Tibial artery (tissue), 4 donors: ENCODE measurements at regions not wholly inside any gene's neighbourhood (a gene's known extent, or its start where the extent isn't known, plus 50 kb on each side); places are given as distances from the start of the nearest gene placed in this dataset.

Experiments
- DNase-seq, 2 donors: peaks; one replicate each; pipeline ENCODE4 v3.0.0-alpha.2; 2019
- H3K27ac ChIP-seq, 2 donors: fragments of 200-600 bp; sonication (generic) in 1 of 2; 1 replicate in 1 of 2; 2 replicates in 1 of 2; pipeline ENCODE4 v1.5.1; 2018 to 2019; ENCODE audit warnings: mild to moderate bottlenecking in 1 of 2
- H3K27me3 ChIP-seq, 2 donors: fragments of 200-600 bp; sonication (generic) in 1 of 2; one replicate each; pipeline versions ENCODE4 v1.5.1 to v1.6.0; 2016 to 2019
- H3K36me3 ChIP-seq, 3 donors: fragments of 200-600 bp; sonication (generic) in 2 of 3; one replicate each; pipeline ENCODE4 v1.5.1; 2016 to 2019; ENCODE audit warnings: mild to moderate bottlenecking in 2 of 3
- H3K4me1 ChIP-seq, 4 donors: fragments of 200-600 bp; sonication (generic) in 2 of 4; 1 replicate in 3 of 4; 2 replicates in 1 of 4; pipeline ENCODE4 v1.5.1; 2016 to 2019
- H3K4me3 ChIP-seq, 2 donors: fragments of 200-600 bp; sonication (generic) in 1 of 2; 1 replicate in 1 of 2; 2 replicates in 1 of 2; pipeline ENCODE4 v1.5.1; 2018 to 2019; ENCODE audit warnings: mild to moderate bottlenecking in 2 of 2
- H3K9me3 ChIP-seq, 3 donors: fragments of 200-600 bp; sonication (generic) in 1 of 3; one replicate each; pipeline ENCODE4 v1.5.1; 2016 to 2019
- CTCF ChIP-seq, 2 experiments: fragments of 200-600 bp in 1 of 2; fragments of 450-650 bp in 1 of 2; IDR thresholded peaks; one replicate each; pipeline ENCODE4 v1.5.1; 2017 to 2019; ENCODE audit warnings: antibody characterized with exemption in 2 of 2, mild to moderate bottlenecking in 1 of 2, moderate library complexity in 1 of 2
- intact Hi-C: fragments of 100-400 bp; cut with DNase I; formaldehyde crosslinking; loops from one replicate; pipeline ENCODE4 v1.15.0; 2023; ENCODE audit warnings: low total_unique reads

- no peak for DNase-seq
- no peak for TF ChIP-seq CTCF (IDR thresholded peaks at IDR 0.05)
- no peak overlapping the region for H3K4me3 ChIP-seq
- H3K9me3 ChIP-seq, result no peaks in the 10 kb centered on the region
- intact Hi-C loops, result no loop called here
- no peaks in the 10 kb centered on the region for H3K27me3 ChIP-seq
- no peaks in the 10 kb centered on the region for H3K36me3 ChIP-seq
- no peaks in the 10 kb centered on the region for H3K4me1 ChIP-seq
- H3K27ac ChIP-seq, result no peak overlapping the region
Measured at GRCh38 chr11:91261513-91261912, 963.1 kb upstream of the FAT3 start.

- Histone ChIP-seq H3K27ac (no peak overlapping the region), H3K4me3 (no peak overlapping the region), H3K4me1 (no peaks in the 10 kb centered on the region), H3K36me3 (no peaks in the 10 kb centered on the region), H3K9me3 (no peaks in the 10 kb centered on the region), H3K27me3 (no peaks in the 10 kb centered on the region)
- intact Hi-C loops, result no loop called here
- no peak for DNase-seq
- TF ChIP-seq CTCF (IDR thresholded peaks at IDR 0.05), result no peak
Measured at GRCh38 chr11:91258876-91259275, 965.7 kb upstream of the FAT3 start.

GRCh38 chr11:91257667-91258066, 967.0 kb upstream of the FAT3 start:
- no peaks in the 10 kb centered on the region for H3K36me3 ChIP-seq
- TF ChIP-seq CTCF (IDR thresholded peaks at IDR 0.05), result no peak
- H3K4me1 ChIP-seq, result no peaks in the 10 kb centered on the region
- no peak for DNase-seq
- no peak overlapping the region for H3K27ac ChIP-seq
- no peaks in the 10 kb centered on the region for H3K9me3 ChIP-seq
- H3K4me3 ChIP-seq, result no peak overlapping the region
- H3K27me3 ChIP-seq, result no peaks in the 10 kb centered on the region
- intact Hi-C loops, result no loop called here

GRCh38 chr11:91248199-91248807, 976.3 kb upstream of the FAT3 start:
- peak; percentile 55 to 62 for TF ChIP-seq CTCF (IDR thresholded peaks at IDR 0.05)
- DNase-seq, result no peak
- H3K36me3 ChIP-seq, result no peaks in the 10 kb centered on the region
- H3K27me3 ChIP-seq, result no peaks in the 10 kb centered on the region
- no peaks in the 10 kb centered on the region for H3K4me1 ChIP-seq
- H3K4me3 ChIP-seq, result no peak overlapping the region
- no peaks in the 10 kb centered on the region for H3K9me3 ChIP-seq
- no peak overlapping the region for H3K27ac ChIP-seq
- intact Hi-C loops, result no loop called here

- Histone ChIP-seq H3K27me3 (no peaks in the 10 kb centered on the region), H3K27ac (no peak overlapping the region), H3K36me3 (no peaks in the 10 kb centered on the region), H3K4me1 (no peaks in the 10 kb centered on the region), H3K9me3 (no peaks in the 10 kb centered on the region), H3K4me3 (no peak overlapping the region)
- intact Hi-C loops, result no loop called here
- no peak for TF ChIP-seq CTCF (IDR thresholded peaks at IDR 0.05)
- no peak for DNase-seq
Measured at GRCh38 chr11:91247009-91247735, 977.4 kb upstream of the FAT3 start.
